ENCODE measurements at regions not wholly inside any gene's neighbourhood (a gene's known extent, or its start where the extent isn't known, plus 50 kb on each side); places are given as distances from the start of the nearest gene placed in this dataset.

DNA sequence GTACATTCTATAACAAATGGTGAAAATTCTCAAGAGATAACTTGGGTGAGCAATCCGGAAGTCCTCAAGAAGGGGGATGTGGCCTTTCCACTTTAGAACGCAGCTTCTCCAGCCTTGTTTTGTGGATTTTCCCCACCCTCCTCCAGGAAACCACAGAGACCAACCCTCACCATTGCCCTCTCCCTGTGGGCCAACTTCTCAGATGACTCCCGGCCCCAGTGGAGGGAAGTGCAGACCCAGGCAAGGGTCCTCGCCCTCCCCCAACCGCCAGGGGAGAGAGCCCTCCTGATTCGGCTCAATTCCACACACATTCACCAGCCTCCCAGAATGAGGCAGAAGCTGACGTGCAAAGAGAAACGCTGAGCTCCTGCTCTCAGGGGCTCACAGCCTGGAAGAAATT lies 277.2 kb downstream of the EIPR1 start:
- DNase-seq (ENCODE audit: low read depth in 3 of 3): no peak

DNA sequence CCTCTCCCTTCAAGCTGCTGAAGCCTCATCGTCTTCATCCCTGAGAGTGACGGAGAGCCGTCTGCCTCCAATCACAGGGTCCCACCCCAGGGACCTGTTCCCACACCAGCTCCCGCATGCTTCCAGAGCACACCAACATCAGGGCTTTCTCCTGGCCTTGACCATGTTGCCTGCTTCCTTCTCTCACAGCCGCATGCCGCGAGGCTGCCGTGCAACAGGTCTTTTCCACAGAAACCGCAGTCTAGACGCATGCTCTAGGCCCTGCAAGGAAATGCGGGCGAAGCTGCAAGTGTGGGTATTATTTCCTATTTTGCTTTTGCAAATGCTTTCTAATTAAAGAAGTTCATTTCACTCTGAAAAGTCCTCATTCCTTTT lies 277.8 kb downstream of the EIPR1 start:
- no peak for DNase-seq (ENCODE audit: low read depth in 3 of 3)

DNA sequence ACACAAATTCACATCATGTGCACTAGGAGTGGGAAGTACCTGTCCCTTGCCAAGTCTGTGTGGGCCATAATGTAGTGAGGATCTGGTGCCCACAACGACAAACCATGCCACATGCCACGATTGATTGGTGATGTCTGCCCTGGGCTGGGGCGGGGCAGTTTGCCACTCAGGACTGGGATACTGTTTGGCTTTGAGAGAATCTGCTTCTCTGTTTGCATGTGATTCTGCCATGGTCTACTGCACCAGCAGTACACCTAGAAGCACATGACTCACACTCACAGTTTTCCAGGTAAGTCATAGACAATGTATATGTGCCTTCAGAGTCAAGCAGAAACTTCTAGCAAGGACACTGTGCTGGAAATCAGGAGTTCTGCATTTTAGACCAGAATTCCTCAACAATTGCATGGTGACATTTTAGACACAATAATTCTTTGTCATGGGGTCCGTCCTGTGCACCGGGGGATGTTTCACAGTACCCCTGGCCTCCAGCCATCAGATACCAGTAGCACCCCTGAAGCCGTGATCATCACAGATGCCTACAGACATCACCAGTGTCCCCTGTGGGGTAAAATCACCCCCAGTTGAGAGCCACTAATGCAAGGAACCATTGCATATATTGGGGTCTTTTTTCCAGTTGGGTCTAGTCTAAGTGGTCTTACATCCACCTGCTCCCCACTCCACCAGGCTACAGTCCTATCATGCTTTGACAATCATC lies 278.3 kb downstream of the EIPR1 start:
- no peak for DNase-seq (ENCODE audit: low read depth in 3 of 3)

DNA sequence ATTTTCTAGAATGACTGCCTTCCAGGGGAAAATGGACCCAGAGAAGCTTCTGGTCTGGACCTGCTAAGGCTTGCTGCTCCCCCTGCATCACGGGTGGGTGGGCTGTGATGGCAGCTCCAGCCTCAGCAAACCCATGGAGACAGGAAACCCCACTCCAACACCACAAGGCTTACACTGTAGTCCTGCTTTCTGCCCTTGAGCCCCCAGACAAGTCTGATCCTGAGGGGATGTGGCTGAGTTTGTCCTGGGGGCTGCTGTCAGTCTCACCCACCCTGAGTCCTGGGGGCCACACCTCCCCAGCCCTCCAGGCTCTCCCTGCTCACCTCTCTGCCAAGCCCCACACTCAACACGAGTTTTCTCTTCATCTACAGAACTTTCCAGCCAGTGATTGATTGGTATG lies 279.4 kb downstream of the EIPR1 start:
- no peak for DNase-seq (ENCODE audit: low read depth in 3 of 3)

DNA sequence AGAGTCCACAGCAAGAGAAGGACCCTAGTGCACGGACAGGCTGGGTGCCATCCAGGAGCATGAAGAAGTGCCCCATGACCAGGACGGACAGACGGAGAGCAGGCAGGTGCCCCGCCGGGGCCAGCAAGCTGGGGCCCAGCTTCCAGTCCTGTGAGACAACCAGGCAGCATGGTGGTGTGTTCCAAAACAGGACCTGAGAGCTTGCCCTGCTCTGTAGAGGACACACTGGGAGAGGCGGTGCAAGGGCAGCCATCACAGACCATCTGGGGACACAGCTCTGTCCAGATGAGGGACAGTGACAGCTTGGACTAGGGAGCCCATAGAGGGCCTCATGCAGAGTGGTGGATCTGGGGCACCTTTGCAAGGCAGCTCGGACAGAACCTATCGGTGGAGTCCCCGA lies 279.8 kb downstream of the EIPR1 start:
- DNase-seq (ENCODE audit: low read depth in 3 of 3): no peak

DNA sequence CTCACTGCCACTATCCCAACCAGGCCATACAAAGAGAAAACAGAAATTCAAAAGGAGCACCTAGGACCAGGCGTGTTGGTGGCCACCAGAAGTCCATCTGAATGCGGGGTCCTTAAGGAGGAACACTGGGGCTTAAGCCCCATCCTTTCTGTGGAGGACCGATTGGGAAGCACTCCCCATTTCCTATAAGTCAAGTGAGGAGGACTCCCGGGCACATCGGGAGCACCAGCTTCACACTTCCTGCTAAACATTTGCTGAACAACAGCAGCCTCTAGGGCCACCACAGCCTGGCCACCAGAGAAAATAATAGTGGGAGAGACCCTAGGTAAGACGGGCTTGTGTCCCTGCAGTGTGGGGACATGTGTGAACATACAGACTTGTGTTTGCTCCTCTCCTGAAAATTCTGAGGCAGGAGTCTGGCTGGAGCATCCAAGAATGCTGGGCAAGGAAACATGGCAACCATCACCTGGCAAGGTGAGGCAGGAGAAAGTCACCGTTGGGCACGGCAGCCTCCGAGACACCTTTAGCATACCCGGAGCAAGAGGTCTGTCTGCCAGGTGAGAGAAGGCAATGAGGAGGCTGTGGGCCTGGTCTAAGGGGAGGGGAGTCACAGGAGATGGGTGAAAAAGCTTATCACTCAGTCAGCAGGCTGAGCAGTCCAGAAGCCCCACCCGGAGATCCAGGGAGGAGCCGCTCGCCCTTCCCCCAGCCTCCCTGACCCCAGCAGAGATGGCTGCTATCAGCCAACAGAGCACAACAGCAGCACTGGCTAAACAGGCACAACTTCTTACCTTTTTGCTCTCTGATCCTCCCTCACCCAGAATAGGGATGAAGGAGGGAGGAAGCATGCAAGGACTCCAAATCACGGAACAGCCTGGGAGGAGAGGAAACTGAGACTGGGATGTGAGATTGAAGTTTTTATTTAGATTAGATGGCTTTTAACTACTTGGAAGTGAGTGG lies 282.3 kb downstream of the EIPR1 start:
- no peak for DNase-seq (ENCODE audit: low read depth in 3 of 3)

DNA sequence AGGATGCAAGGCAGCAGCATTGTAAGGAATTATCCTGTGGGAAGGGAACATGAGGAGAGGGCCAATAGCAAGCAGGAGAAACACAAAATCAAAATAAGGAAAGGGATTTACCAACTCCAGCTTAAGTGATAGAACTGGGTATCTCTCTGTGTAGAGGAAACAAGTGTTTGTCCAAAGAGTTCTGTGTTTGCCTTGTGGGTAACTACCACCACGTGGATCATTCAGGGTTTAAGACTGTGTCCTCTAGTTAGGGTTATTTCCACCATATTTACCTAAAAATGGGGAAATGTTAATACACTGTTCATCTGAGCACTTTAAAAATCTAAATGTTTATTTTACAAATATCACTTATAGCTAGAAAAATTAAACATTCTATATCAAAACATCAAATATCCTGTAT lies 283.3 kb downstream of the EIPR1 start:
- DNase-seq (ENCODE audit: low read depth in 3 of 3): no peak

DNA sequence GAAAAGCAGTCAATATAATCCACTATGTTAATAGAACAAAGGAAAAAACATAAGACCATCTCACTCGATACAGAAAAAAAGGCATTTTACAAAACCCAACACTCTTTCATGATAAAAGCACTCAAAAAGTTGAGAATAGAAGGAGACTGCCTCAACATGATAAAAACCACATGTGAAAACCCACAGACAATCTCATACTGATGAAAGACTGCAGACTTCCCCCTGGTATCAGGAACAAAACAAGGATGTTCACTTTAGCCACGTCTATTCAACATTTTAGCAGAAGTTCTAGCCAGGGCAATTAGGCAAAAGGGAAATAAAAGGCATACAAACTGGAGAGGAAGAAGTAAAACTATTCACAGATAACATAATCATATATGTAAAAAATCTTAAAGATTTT lies 285.9 kb downstream of the EIPR1 start:
- no peak for DNase-seq (ENCODE audit: low read depth in 3 of 3)

DNA sequence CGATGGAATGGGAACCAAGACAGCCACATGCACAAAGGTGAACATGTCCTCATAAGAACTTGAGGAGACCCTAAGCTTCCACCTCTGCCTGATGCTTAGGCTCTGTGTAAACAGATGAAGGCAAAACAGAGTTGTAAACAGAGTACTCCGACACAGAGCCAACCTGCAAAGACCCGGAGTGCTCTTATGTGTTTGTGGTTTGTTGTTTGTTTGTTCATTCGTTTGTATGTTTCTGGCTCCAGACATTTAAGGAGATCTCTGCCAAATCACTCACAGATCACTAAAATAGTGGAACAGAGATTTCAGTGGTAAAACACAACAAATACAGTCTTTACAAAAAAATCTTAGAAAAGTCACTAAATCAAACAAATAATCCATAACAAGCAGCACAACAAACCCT lies 294.9 kb downstream of the EIPR1 start:
- DNase-seq (ENCODE audit: low read depth in 3 of 3): no peak

DNA sequence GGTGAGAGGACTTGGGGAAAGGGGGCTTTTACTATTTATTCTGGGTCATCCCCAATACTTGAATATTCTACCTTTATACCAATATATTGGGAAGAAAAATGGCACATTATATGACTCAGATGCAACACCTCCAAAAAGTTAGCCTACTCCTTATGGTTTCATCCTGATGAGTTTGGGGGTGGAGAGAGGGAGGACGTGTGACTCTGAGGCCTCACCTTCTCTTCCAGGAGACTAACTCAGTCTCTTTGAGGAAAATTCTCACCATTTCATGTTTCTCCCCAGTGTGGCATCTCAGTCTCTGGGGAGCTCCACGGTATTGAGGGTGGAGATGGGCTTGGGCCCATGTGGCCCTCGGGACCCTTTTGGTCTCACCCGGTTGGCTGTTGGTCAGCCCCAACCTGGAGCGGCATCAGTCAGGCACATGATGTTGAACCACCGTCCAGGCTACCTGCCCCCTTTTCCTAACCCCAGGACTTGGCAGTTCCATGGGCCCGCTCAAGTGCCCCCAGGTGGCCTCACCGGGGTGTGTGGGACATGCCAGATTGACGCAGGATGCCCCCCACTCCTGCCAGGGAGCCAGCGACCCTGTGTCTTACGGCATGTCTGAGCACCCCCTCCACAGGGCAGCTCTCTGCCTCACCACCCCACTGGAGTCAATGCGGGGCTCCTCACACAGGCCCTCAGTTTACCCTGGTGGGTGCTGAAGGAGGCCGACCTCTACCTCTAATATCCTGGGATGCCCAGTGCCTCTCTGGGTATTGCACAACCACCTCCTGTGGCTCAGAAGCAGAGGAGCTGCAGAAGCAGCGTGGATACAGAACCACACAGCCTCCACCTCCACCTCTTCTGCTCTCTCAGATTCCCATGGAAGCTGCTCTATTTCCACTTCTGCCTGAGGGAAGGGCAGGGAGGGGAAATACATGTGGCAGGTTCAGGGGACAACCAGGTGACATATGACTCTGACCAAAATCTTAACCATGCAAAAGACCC lies 297.4 kb downstream of the EIPR1 start:
- no peak for DNase-seq (ENCODE audit: low read depth in 3 of 3)

DNA sequence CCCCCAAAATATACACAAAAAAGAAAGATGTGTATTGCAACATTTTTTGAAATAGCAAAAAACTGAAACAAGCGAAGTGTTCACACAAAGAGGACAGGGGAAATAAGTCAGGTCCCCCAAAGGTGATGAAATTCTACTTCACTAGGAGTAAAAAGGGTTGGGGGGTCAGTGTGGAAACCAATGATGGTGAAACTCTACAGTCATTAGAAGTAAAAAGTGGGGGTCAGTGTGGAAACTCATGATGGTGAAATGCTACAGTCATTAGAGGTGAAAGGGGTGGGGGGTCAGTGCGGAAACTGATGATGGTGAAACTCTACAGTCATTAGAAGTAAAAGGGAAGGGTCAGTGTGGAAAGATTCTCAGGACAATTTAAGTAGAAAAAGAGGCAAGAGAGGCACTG lies 298.2 kb downstream of the EIPR1 start:
- DNase-seq (ENCODE audit: low read depth in 3 of 3): no peak

DNA sequence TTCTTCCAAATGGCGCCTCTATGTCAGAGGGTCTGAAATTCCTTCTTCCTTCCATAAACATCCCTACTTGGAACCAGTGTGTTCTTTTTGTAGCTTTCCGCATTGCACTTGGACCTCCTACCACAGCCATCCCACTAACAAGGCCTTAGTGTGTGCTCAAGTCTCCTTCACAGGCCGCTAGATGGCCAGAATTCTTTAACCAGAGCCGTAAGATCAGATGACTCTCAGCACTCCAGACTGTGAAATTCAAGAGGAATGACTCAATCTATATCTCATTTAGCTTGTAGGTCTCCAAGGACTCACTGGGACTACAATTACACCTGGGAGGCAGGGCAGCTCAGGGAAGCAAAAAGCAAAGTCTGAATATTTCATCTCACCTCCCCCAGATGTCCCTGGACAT lies 298.9 kb downstream of the EIPR1 start:
- DNase-seq (ENCODE audit: low read depth in 3 of 3): no peak

DNA sequence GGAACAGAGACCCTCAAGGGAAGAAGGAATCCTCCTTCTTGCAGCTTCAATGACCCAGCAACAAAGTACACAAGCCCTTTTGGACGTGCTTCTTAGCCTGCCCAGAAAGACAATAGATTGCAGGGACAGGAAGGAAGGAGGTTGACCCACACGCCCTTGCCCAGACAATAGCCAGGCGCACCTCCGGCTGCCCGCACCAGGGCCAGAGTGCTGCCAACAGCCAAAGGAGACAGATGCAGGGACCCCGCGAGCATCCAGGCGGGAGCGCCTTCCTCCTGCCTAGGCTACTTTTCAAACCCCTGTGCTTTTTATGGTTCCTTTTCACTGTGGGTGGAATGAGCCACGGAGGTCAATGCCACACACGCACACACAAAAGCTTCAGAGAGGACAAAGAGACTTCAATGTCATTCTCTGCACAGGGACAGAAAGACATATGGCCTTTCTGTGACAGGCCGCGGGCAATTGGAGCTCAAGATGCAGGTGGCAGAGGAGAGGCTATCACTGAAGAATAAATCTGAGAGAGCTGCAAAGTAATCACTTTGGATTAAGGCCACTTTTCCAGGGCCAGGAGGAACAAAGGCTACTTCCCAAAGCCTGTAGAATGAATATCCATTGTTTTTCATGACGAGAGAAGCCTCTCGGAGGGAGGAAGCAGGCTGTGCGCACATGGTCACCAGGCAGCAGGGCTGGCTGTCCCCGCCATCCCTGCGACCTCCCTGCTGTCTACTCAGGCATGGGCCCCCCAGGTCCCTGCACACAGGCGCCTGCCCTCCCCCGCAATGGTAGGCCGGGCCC lies 300.6 kb downstream of the EIPR1 start:
- DNase-seq (ENCODE audit: low read depth in 3 of 3): no peak

DNA sequence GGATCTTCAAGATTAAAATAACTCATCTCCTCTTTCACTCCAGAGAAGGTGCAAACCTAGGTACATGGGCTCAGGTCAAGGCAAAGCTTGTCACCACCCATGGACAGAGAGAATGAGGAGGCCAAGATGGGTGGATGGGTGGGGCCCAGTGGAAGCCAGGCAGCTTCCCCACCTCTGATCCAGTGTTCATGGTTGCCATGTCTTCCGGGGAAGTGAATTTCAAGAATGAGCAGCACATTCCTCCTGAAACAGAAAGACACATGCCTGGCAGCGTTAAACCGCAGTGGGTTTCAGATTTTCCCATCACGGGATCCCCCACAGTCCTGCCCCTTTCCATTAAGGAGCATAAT lies 301.7 kb downstream of the EIPR1 start:
- DNase-seq (ENCODE audit: low read depth in 3 of 3): no peak

DNA sequence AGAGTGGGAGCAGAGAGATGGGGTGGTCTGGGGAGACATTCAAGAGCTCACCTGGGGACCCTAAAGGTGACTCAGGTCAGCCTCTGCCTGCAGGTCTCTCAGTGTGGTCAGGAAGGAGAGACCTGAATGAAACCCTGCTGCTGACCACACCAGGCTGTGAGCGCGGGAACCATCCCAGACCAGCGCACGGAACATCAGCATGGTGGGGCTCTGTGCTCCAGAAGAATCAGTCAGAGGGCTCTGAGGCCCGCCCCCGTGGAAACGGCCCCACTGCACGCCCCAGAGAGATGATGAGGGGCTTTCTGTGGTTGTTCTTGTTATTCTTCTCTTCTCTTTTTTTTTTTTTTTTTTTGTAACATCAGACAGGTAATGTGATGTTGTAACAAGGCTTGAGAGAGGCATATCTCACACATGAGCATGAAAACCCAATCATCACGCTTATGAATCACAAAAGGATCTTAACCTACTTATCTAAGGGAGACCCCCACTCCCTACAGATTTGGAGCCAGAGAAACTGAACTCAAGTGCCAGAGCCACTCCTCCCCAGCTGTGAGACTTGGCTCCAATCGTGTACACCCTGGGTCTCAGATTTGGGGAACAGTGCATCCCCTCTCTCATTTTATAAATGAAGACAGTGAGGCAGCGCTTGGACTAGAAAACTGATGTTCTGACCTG lies 302.2 kb downstream of the EIPR1 start:
- no peak for DNase-seq (ENCODE audit: low read depth in 3 of 3)

DNA sequence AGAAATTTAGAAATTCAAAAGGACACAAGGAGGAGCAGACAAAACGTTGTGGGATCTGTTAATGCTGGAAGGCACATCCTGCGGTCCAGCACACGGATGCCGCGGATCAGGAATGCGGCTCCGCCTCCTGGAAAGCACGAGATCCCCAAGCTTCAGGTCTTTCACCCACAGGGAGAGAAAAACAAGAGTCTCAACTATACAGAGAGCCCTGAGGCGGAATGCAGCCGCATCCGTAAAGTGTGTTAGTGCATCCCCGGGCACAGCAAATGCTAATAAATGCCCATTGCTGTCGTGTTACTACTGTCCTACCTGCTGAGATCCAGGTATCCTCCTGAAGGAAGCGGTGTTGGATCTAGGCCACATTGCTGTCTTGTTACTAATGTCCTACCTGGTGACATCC lies 303.9 kb downstream of the EIPR1 start:
- no peak for DNase-seq (ENCODE audit: low read depth in 3 of 3)

DNA sequence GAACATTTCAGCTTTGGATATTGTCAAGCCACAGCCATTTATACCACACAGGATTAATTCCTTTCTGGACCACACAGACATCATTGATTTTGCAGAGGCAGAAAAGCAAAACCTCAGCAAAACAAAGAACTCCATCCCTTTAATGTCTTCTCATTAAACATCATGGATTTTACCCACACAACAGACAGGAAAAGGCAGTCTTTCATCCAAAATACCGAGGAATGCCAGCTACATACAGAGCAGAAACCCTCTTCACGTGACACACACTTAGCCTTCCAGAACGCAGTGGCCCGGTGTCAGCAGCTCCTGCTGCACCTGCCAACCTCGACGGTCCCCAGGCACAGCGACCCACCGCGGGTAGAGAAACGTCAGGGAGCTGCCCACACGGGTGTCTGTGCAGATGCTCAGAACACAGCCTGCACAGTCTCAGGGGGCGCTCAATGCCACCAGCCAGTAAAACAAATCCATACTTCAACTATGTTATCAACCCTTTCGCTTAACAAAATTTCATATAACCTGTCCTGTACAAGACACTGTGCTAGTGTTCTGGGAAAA lies 304.5 kb downstream of the EIPR1 start:
- no peak for DNase-seq (ENCODE audit: low read depth in 3 of 3)

DNA sequence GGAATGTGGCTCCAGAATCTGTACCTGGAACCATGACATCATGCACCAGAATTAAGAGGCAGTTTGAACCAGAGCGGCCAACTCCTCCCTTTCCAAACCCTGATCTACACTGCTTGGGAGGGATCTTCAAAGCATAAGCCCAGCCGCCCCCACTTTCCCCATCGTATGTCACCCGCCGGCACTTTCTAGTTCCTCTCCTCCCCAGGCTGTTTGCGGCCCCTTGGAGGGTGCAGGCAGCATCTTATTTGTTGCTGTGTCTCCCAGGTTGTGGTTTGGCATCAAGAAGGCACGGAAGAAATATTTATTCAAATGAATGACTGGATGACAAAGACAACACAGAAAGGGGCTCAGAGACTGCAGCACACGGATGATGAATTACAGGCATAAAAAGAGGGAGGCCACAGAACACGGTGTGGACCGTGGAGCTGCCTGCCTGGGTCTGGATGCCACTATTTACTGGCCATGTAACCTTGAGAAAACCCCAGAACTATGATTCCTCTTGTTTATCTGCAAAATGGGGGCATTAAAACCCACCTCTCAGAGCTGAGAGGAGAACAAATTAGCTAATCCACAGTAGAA lies 305.8 kb downstream of the EIPR1 start:
- DNase-seq (ENCODE audit: low read depth in 3 of 3): no peak

DNA sequence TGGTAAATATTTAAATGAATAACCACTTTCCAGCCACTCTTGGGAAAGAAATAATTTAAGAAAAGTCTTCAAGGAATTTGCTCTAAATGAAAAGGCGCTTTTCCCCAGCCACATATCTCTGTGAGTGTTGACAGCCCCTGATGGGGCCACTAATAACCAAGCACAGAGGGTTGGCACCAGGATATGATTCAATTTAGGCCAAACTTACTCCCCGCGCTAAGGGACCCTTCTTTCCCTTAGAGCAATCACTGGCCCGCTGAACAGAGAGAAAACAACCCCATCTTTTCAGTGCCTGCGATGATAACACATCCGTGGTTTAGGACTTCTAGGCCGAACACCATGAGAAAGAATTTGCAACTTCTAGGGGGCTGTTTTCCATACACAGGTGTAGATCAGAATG lies 310.8 kb downstream of the EIPR1 start:
- no peak for DNase-seq (ENCODE audit: low read depth in 3 of 3)

DNA sequence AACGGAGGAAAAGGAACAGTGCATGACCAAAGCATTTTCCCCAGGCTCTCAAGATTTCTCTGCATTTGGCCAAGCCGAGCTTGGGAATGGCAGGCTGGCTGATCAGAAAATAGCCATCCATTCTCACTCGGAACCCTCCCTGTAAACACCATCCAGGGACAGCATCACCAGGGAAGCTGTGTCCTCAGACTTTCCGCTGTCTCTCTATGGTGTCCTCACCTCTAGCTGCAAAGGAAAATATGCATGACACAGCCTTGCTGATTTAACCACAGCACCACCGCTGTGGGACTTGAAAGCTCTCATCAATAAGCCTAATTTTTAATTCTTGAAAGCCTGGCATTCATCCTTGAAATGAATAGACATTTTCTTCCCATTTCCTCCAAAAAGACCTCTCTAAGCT lies 311.7 kb downstream of the EIPR1 start:
- DNase-seq (ENCODE audit: low read depth in 3 of 3): no peak
